HG03159 (cell line): ENCODE measurements at regions not wholly inside any gene's neighbourhood (a gene's known extent, or its start where the extent isn't known, plus 50 kb on each side); places are given as distances from the start of the nearest gene placed in this dataset.
"Not testable (repeated sequence)": the region's sequence is repeated elsewhere in the genome, so short reads cannot be mapped to it uniquely, and the experiment has no call there.

Experiments
- ATAC-seq: cut with Tn5 transposase; IDR thresholded peaks from one replicate; pipeline ENCODE4 v1.9.1; 2021; ENCODE audit warnings: mild to moderate bottlenecking, moderate library complexity; ENCODE audit not compliant: unreplicated experiment

DNA sequence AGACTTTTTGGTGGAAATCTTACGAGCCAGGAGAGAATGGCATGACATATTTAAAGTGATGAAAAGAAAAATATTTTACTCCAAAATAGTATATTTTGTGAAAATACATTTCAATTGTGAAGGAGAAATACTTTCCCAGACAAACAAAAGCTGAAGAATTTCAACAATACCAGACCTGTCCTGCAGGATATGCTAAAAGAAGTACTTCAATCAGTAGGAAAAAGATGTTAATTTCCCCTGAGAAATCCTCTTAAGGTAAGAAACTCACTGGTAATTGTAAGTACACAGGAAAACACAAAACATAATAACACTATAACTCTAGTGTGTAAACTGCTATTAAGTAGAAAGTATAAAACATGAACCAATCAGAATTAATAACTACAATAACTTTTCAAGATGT is 341.8 kb upstream of the GJE1 start:
- ATAC-seq = no peak

DNA sequence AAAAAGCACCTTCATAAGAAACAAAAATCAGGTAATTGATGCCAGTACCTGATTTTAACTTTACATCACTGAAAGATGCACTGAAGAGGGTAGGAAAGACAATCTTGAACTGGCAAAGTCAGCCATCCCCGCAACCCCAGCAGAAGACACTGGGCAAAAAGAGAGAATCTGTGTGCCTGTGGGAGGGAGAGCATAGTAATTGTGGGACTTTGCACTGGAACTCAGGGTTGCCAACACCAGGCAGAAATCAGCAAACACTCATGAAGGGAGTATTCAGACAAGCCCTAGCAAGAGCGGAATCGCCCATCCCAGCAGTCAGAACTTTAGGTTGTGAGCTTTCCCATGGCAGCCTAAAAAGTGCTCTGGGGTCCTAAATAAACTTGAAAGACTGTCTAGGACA is 344.6 kb upstream of the GJE1 start:
- no peak for ATAC-seq

DNA sequence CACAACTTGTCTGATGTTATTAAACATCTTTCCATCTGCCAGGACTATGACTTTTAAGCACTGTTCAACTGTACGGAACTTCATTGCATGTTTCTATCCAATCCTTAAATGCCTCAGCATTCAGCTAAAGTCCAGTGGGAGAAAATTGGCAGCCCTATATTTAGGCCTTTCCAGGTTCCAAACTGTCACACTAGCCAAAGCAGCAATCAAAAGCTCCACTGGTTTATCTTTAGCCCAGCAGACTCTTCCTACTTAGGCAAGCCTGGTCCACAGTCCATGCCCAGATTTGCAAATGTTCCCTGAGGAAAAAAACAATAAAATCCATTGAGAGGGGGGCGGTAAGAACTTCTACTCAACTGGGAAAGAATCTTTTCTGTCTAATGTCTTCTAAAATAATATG is 349.1 kb upstream of the GJE1 start:
- ATAC-seq = no peak

DNA sequence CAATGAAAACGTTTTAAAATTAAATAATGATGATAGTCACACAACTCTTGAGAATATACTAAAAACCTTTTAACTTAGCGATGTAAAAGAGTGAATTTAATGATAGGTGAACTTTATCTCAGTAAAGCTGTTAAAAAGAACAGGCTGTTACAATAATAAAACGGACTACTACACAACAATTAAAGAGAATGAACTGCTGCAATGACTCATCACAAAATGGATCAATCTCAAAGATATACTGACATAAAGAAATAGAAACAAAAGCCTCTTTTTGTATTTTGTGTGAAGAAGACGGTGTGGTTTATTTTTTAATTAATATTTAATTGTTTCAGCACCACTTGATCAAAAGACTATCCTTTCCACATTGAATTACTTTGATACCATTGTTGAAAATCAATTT is 352.4 kb upstream of the GJE1 start:
- ATAC-seq = no peak

DNA sequence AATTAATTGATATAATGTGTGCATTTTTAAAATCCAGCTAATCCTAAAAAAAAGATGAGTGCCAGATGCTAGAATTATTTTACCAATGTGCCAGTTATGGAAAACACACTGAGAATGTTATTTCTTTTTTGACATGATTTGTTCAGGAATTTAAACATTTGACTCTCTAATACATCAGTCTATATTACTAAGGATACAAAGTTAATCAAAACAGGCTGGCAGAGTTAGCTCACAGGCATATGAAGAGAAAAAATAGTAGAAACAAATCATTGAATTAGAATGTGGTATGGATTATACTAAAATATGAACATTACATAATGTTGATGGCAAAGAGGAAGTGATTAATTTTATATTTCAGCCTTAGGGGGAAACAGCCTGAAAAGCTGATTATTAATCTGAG is 368.3 kb upstream of the GJE1 start:
- no peak for ATAC-seq

DNA sequence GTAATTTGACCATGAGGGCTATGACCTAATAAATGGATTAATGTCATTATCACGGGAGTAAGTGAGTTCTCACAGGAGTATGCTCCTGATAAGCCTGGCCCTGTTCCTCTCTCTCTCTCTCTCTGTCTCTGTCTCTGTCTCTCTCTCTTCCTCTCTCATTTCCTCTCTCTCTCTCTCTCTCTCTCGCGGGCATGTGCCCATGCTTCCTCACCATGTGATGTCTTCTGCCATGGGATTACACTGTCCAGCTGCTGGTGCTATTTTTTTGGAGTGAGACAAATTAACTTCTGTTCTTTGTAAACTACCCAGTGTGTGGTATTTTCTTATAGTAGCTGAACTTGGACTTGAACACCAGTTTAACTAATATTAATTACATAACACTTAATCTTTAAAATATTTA is 374.3 kb upstream of the GJE1 start:
- no peak for ATAC-seq

DNA sequence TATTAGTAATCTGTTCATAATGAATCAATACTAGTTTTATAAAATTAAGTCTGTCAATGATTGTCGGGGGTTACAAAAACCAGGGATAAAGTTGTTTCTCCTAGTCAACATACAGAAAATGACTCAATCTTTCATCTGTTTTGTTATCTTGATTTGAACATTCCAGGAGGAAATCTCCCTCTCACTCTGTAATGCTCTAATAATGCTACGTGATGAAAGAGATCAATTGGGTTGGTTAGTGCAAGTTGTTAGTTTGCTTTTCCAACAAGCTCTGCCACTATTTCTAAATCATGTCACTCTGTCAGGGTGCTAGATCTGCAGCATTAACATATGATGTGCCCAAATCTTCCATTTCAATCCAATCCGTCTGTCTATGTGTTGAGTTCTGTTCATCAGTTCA is 379.5 kb upstream of the GJE1 start:
- no peak for ATAC-seq

DNA sequence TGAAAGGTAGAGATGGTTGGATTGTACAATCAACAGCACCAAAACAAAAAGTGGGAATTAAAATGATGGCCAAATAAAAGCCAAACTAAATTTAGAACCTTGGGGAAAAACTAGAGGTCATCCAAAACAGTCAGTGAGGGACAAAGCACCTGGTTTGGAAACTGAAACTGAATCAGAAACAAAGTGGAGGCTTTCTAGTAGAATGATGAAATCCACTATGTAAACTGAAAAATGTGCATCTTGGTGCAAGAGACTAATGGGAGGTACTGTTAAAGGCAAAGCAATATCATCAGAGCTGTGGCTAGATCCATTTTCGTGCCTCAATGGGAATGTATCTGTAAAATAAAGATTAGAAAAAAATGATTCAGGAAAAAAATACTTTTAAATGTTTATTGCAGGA is 380.0 kb upstream of the GJE1 start:
- ATAC-seq = no peak

DNA sequence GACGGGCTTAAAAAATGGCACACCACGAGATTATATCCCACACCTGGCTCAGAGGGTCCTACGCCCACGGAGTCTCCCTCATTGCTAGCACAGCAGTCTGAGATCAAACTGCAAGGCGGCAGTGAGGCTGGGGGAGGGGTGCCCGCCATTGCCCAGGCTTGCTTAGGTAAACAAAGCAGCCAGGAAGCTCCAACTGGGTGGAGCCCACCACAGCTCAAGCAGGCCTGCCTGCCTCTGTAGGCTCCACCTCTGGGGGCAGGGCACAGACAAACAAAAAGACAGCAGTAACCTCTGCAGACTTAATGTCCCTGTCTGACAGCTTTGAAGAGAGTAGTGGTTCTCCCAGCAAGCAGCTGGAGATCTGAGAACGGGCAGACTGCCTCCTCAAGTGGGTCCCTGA is 386.4 kb upstream of the GJE1 start:
- ATAC-seq = not testable (repeated sequence)

DNA sequence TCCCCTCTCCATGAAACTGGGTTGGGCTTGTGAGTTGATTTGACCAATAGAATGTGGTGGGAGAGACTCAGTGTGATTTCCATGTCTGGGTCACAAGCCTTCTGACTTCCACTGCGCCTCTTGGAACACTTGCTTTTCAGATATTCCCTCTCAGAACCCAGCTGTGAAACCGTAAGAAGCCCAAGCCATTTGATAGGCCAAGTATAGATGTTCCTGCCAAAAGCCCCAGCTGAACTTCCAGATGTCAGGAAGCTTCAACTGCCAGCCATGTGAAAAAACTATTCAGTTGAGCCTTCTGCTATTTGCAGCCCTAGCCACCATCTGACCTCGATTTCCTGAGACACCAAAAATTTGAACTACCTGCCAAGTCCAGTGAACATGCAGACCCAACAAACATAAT is 387.8 kb upstream of the GJE1 start:
- no peak for ATAC-seq

DNA sequence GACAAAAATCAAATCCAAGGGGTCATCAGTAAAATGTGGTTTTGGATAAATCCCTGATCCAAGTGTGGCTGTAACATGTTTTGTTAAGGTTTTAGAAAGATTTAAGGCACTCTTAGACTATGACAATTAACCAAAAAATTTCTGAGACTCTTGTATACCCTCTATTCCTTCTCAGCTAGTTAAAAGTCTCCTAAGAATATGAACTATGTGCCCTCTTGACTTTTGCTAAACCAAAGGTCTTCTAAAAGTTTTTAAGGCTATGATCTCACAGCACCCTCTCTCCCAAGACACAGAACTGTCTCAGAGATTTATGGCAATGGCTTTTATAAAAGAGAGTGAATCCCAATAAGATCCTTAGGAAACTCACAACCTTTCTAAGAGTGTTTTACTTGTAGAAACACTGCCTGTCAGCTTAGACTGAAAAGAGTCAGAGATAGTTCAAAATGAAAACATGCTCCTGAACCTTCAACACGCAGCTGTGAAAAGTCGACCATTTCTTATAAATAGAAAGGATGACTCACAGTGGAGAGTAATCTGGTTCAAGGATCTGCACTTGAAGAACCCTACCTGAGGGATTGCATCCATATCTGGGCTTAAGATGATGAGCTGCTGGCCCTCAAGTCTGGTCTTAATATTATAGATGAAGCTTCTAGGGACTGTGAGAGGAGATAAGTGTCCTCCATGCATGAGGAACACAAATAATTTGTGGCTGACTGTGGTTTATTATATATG is 388.4 kb upstream of the GJE1 start:
- no peak for ATAC-seq

DNA sequence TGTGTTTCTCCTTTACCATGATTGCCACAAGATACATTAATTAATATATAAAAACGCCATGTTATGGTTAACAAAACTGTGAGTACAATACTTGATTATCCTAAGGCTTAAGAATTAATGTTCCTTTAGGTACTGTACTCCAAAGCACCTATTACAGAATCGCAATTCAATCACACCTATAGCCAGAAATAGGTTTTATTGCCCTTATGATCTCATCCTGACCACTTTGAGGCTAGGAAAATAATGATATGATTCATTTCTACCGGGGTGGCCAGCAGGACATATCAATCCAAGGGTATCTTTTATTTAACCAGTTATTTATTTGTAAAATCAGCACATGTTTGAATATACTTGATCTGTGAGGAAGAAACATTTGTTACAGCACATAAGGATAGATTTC is 396.6 kb upstream of the GJE1 start:
- ATAC-seq = no peak

DNA sequence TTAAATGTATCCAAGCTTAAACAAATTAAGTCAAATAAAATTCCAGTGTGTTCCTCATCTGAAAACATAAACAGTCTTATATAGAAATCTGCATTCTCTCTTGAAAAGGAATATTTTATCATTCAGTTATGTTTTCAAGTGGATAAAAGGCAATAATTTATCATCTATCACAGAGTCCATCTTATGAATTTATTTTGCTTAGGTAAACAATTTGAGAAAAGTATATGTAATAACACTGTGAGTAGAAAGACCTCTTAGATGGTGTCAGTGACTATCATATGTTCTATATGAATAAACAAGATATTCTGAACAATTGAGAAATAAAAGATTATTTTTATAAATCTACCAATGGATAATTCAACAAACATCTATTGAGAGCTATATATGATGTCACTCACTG is 397.6 kb upstream of the GJE1 start:
- no peak for ATAC-seq

DNA sequence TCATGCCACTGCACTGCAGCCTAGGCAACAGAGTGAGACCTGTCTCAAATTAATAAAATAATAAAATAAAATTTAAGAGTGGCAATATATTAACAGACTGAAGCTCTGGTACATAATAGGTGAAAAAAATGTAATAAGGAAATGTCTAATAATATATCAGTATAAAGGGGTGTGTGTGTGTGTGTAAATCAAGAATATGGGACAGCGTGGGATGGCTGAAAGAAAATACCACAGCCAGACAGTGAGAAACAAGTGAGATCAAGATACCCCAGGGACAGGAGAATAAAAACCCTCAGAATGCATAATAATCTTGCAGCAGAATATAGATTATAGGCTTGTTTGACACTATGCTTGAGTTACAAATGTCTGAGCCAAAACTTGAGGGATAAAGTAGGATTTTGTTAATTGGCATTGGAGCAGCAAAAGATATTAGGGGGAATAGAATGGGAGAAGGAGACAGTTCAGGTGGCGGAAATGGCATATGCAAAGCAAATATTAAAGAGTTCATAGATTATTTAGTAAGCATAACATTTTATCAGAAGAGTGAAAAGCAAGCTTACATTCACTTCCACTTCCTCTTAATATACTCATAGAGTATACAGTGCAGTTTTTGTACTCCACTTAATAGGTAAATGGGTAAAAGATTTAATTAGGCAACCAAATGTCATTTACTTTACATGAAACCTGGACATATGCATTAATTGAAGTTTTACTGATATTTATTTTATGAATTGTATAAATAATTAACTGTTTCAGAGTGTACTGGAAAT is 398.5 kb upstream of the GJE1 start:
- no peak for ATAC-seq

DNA sequence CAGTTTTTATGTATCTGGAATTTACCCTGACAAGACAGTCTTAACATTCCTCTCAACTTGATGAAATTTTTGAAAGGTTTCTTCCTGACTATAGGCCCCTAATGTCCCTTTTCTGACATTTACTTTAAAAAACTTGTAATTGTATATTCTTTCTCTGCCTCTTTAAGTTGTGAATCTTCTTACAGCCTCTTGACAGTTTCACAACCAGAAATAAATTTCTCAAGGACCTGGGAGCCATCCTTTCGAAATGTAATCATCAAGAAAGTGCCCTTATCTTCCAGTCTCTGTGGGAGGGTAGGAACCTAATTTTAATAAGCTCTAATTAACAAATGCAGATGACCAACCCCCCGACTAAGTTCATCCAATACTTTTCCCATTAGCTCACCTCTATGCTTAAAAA is 403.6 kb upstream of the GJE1 start:
- ATAC-seq = no peak

DNA sequence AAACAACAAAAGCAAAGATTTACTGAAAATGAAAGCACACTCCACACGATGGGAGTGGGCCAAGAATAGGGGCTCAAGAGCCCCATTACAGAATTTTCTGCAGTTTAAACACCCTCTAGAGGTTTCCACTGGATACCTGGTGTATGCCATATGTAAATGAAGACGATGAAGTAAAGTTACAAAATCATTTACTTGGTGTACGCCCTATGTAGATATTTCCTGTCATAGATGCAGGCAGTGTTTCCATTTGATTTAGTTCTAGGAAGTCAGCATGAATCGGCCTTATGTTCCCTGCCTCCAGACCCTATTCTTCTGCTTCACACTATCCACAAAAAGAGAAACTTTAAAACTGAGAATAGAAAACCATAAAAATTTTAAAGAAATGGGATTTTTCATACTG is 404.4 kb upstream of the GJE1 start:
- no peak for ATAC-seq

DNA sequence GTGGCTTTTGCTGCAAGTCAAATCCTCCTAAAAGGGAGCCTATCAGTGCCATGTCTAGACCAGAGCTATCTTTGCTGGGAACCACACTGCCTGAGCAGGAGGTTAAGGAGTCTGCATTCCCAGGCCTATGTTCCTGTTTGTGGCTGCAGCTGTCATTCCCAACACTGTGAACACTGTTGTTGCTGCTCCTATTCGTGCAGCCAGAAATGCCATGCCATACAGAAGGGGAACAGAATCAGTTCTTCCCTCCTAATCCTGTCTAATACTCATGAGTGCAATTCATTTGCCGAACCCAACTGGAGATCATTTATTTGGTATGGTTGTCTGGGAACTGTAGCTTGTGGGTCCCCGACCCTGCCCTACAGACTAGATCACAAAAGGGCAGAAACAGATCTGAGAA is 406.5 kb upstream of the GJE1 start:
- no peak for ATAC-seq

DNA sequence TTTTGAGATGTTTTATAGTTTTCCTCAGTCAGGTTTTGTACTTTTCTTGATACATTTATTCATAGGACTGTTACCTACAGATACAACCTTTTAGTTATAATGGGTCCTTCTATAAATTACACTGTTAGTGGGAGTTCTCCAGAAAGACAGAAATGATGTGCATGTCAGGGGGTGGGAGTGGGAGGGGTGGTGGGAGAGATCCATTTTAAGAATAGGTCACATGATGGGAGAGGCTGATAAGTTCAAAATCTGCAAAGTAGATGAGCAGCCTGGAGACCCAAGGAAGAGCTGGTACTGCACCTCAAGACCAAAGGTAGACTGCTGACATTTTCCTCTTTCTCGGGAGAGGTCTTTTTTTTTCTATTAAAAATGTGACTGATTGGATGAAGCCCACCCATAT is 408.0 kb upstream of the GJE1 start:
- ATAC-seq = no peak

DNA sequence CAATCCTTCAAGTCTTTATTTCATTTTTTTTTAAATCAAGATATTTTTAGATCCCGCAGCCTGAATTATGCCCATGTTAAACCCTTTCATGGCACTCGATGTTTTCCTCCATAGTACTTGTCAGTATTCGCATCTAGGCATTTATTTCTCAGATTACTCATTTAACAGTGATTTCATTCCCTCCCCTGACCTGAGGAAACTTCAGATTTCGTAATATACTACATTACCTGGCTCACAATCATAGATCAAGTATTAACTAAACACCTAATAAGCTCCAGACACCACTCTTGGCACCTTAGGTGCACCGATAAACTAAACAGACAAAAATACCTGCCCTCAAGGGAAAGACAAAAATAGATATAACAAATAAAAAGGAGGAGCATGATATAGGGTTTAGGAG is 413.2 kb upstream of the GJE1 start:
- no peak for ATAC-seq

DNA sequence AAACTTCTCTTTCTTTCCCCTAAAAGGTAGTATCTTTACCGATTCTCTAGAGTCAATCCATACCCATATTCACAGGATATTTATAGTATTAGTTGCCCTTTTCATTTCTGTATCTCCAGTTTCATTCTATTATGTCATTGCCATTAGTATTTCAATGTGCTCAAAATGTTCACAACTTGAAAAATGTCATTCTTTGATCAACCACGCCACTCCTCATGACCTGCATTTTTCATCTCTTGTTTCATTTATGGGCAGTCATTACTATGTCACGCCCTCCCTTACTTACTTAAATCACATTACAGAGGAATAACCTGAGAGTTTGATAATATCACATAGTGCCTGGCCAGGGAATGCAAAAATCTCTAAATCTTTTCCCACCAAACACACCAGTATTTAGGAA is 427.3 kb upstream of the GJE1 start:
- ATAC-seq = no peak

DNA sequence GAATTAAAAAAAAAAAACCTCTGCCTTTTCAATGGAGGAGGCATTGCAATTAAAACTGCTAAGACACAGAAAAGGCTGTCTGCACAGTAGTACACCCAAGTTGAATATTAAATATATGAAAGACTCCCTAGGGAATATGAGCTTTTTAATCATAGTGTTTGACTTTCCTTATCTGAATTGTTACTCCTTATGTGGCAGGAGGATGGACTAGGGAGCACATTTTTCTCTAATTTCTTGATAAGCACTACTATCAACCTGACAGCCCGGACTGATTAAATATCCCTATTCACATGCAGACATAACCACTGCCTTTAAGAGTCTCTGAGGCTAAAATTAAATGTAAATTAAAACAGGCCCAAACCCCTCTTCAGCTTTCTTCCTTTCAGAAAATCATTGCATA is 428.6 kb upstream of the GJE1 start:
- no peak for ATAC-seq

DNA sequence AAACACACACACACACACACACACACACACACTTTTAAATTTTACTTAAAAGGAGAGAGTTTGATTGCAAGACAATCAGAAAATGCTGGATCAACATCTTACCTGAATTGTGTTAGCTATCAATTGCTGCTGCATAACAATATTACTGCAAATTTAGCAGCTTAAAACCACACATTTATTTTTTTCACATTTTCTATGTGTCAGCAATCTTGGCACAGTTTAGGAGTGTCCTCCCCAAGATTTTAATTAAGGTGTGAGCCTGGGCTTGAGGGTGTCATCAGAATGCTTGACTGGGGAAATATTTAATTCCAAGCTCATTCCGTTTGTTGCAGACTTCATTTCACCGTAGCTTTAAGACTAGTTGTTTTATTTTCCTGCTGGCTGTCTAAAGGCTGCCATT is 431.0 kb upstream of the GJE1 start:
- no peak for ATAC-seq

DNA sequence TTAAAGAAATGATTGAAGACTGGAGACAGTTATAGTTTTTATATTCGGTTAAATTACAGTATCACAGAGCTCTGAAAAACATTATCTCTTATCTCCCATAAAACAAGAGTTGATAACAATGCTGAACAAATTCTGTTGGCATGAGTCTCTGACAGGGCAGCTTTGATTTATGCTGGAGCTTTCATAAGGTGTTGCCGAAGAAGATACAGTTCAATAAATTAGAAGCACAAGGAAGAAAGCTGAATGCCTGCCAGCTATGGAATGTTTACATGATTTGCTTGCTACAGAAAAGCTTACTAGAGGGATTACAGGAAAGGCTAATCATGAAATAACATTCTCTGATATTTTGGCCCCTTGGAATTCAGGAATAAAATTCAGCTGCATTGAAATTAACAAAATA is 431.9 kb upstream of the GJE1 start:
- ATAC-seq = no peak
